DMS 273 (cell line): ENCODE measurements at regions not wholly inside any gene's neighbourhood (a gene's known extent, or its start where the extent isn't known, plus 50 kb on each side); places are given as distances from the start of the nearest gene placed in this dataset.
"Not testable (repeated sequence)": the region's sequence is repeated elsewhere in the genome, so short reads cannot be mapped to it uniquely, and the experiment has no call there.

ENCODE experiments used
- DNase-seq: peaks from one replicate; lab custom pipeline; 2025; ENCODE audit not compliant: unreplicated experiment; lab: John Stamatoyannopoulos, UW

GRCh38 chr9:24090566-24090965 is 264.5 kb upstream of the ELAVL2 start:
- no peak for DNase-seq

GRCh38 chr9:24073666-24074065 is 247.6 kb upstream of the ELAVL2 start:
- DNase-seq: no peak

GRCh38 chr9:24073007-24073592 is 247.1 kb upstream of the ELAVL2 start:
- no peak for DNase-seq

- DNase-seq: no peak
Measured at GRCh38 chr9:24071716-24072115, 245.7 kb upstream of the ELAVL2 start.

GRCh38 chr9:24071091-24071490 is 245.1 kb upstream of the ELAVL2 start:
- no peak for DNase-seq

GRCh38 chr9:24067107-24067506 is 241.1 kb upstream of the ELAVL2 start:
- not testable (repeated sequence) for DNase-seq

- no peak for DNase-seq
Measured at GRCh38 chr9:24059651-24060050, 233.6 kb upstream of the ELAVL2 start.

GRCh38 chr9:24051587-24051986 is 225.5 kb upstream of the ELAVL2 start:
- no peak for DNase-seq

- not testable (repeated sequence) for DNase-seq
Measured at GRCh38 chr9:24050239-24050638, 224.2 kb upstream of the ELAVL2 start.

GRCh38 chr9:24045150-24045549 is 219.1 kb upstream of the ELAVL2 start:
- peak; percentile 76 for DNase-seq

GRCh38 chr9:24044576-24044975 is 218.5 kb upstream of the ELAVL2 start:
- no peak for DNase-seq

GRCh38 chr9:24041160-24041690 is 215.2 kb upstream of the ELAVL2 start:
- peak; percentile 40 for DNase-seq

- DNase-seq: peak; percentile 83
Measured at GRCh38 chr9:24036459-24036858, 210.4 kb upstream of the ELAVL2 start.

- DNase-seq: peak; percentile 86
Measured at GRCh38 chr9:24035816-24036215, 209.8 kb upstream of the ELAVL2 start.

GRCh38 chr9:24011881-24012280 is 185.8 kb upstream of the ELAVL2 start:
- DNase-seq: no peak

GRCh38 chr9:24011009-24011717 is 185.1 kb upstream of the ELAVL2 start:
- no peak for DNase-seq

GRCh38 chr9:24009322-24009721 is 183.3 kb upstream of the ELAVL2 start:
- DNase-seq: no peak

GRCh38 chr9:24007185-24007584 is 181.1 kb upstream of the ELAVL2 start:
- DNase-seq: no peak

- not testable (repeated sequence) for DNase-seq
Measured at GRCh38 chr9:23991874-23992273, 165.8 kb upstream of the ELAVL2 start.

- DNase-seq: no peak
Measured at GRCh38 chr9:23979491-23979890, 153.5 kb upstream of the ELAVL2 start.

- DNase-seq: no peak
Measured at GRCh38 chr9:23962101-23962500, 136.1 kb upstream of the ELAVL2 start.

- DNase-seq: no peak
Measured at GRCh38 chr9:23945897-23946296, 119.9 kb upstream of the ELAVL2 start.

- DNase-seq: peak; percentile 23
Measured at GRCh38 chr9:23941051-23941450, 115.0 kb upstream of the ELAVL2 start.
